WTC11 (cell line): ENCODE measurements at regions not wholly inside any gene's neighbourhood (a gene's known extent, or its start where the extent isn't known, plus 50 kb on each side); places are given as distances from the start of the nearest gene placed in this dataset.

Experiments used
- FOXJ3 ChIP-seq: sonication (generic); formaldehyde crosslinking; IDR thresholded peaks from 2 replicates; pipeline ENCODE4 v1.9.0; 2021; ENCODE audit warnings: missing genetic modification reagents, mild to moderate bottlenecking, borderline replicate concordance
- SP1 ChIP-seq: sonication (generic); formaldehyde crosslinking; conservative IDR thresholded peaks from 2 replicates; pipeline ENCODE4 v1.8.1; 2022; ENCODE audit warnings: missing genetic modification reagents
- ZBTB21 ChIP-seq: sonication (generic); formaldehyde crosslinking; IDR thresholded peaks from 2 replicates; pipeline ENCODE4 v1.8.1; 2023; ENCODE audit warnings: mild to moderate bottlenecking, missing genetic modification reagents, borderline replicate concordance
- TF ChIP-seq, protein P1 (sequence below): fragments of 200-600 bp; IDR thresholded peaks from 2 replicates; pipeline ENCODE4 v1.8.0; 2022; ENCODE audit warnings: antibody characterized with exemption
- TF ChIP-seq, protein P2 (sequence below): sonication (generic); formaldehyde crosslinking; IDR thresholded peaks from 2 replicates; pipeline ENCODE4 v1.8.0; 2022; ENCODE audit warnings: mild to moderate bottlenecking, missing genetic modification reagents
- TF ChIP-seq, protein P3 (sequence below): sonication (generic); formaldehyde crosslinking; IDR thresholded peaks from 2 replicates; pipeline ENCODE4 v1.8.1; 2022; ENCODE audit warnings: low read depth, mild to moderate bottlenecking, moderate library complexity, missing genetic modification reagents, borderline replicate concordance

DNA sequence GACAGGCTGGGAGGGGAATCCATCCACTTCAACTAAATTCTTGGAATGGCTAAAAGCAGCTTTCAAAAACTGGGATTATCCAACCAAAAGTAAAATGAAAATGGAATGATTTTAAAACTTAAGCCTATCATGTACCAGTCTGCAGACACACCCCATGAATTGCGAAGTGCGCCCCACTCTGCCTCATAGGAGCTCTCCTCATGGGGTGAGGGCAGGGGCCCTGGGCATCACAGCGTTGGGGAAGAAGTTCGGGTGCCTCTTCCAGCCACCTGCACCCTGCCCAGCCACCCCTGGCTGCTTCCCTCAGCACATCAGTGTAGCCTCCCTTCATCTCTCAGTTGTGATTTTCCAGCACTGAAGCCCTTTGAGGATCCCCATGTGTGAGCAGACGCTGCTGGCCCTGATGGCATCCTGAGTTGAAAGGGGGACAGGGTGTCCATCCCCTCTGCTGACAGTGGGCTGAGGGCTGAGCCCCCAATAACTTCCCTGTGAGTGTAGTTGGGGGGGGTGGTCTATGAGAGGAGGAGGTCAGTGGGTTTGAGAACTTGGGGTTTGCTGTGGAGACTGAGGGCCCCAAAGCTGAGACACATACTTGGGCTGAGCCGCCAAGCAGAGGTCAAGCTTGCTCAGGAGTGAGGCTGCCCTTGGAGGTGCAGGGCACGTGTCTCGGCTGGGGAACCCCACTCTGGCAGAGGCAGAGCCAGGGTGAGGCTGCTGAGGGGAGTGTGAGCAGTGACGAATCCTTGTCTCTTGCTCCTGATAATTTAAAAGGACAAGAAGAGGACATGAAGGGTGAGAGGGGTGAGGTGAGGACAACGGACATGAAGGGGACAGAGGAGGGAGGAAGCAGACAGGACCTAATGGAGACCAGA, 542.1 kb downstream of the TCERG1L start:
- no peak for TF ChIP-seq SP1
- TF ChIP-seq, protein P1, sequence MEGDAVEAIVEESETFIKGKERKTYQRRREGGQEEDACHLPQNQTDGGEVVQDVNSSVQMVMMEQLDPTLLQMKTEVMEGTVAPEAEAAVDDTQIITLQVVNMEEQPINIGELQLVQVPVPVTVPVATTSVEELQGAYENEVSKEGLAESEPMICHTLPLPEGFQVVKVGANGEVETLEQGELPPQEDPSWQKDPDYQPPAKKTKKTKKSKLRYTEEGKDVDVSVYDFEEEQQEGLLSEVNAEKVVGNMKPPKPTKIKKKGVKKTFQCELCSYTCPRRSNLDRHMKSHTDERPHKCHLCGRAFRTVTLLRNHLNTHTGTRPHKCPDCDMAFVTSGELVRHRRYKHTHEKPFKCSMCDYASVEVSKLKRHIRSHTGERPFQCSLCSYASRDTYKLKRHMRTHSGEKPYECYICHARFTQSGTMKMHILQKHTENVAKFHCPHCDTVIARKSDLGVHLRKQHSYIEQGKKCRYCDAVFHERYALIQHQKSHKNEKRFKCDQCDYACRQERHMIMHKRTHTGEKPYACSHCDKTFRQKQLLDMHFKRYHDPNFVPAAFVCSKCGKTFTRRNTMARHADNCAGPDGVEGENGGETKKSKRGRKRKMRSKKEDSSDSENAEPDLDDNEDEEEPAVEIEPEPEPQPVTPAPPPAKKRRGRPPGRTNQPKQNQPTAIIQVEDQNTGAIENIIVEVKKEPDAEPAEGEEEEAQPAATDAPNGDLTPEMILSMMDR, result no peak
- TF ChIP-seq, protein P2, sequence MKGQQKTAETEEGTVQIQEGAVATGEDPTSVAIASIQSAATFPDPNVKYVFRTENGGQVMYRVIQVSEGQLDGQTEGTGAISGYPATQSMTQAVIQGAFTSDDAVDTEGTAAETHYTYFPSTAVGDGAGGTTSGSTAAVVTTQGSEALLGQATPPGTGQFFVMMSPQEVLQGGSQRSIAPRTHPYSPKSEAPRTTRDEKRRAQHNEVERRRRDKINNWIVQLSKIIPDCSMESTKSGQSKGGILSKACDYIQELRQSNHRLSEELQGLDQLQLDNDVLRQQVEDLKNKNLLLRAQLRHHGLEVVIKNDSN, result no peak
- TF ChIP-seq, protein P3, sequence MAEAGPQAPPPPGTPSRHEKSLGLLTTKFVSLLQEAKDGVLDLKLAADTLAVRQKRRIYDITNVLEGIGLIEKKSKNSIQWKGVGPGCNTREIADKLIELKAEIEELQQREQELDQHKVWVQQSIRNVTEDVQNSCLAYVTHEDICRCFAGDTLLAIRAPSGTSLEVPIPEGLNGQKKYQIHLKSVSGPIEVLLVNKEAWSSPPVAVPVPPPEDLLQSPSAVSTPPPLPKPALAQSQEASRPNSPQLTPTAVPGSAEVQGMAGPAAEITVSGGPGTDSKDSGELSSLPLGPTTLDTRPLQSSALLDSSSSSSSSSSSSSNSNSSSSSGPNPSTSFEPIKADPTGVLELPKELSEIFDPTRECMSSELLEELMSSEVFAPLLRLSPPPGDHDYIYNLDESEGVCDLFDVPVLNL (CRISPR knock-in tag), result no peak
- no peak for TF ChIP-seq ZBTB21 (CRISPR knock-in tag)
- no peak for TF ChIP-seq FOXJ3 (CRISPR knock-in tag)
